ENCODE measurements at regions not wholly inside any gene's neighbourhood (a gene's known extent, or its start where the extent isn't known, plus 50 kb on each side); places are given as distances from the start of the nearest gene placed in this dataset.

GRCh38 chr6:140824595-140824994 is 1308.1 kb upstream of the GJE1 start:
- in situ Hi-C loops (cut with MboI; ENCODE audit: low sequenced_read_pairs, unreplicated experiment) = no loop called here
- no peak for TF ChIP-seq CTCF (IDR thresholded peaks at IDR 0.05; ENCODE audit: borderline replicate concordance, control extremely low read depth, extremely low read depth, insufficient read depth, missing control alignments)
- DNase-seq (ENCODE audit: low spot score) = no peak

GRCh38 chr6:140821196-140821595 is 1311.5 kb upstream of the GJE1 start:
- no peak for DNase-seq (ENCODE audit: low spot score)
- in situ Hi-C loops (cut with MboI; ENCODE audit: low sequenced_read_pairs, unreplicated experiment) = no loop called here
- no peak for TF ChIP-seq CTCF (IDR thresholded peaks at IDR 0.05; ENCODE audit: borderline replicate concordance, control extremely low read depth, extremely low read depth, insufficient read depth, missing control alignments)

DNA sequence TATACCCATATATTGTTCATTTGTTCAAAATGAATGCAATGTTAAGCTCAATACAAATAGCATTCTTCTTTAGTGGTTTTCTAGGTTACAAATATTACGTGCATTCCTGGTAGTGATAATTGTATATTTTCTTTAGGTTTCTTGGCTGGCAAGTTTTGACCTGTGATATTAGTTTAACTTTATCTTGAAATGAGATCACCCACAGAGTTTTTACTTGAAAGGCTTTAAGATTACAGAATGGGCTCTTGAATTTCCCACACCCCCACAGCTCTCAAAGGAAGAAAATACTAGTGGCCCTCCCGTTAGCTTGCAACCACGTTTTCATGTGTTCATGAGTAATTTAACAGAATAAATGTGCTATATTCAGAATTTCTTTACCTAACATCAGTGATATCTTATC is 1315.5 kb upstream of the GJE1 start:
- DNase-seq (ENCODE audit: low spot score) = no peak
- no peak for TF ChIP-seq CTCF (IDR thresholded peaks at IDR 0.05; ENCODE audit: borderline replicate concordance, control extremely low read depth, extremely low read depth, insufficient read depth, missing control alignments)
- in situ Hi-C loops (cut with MboI; ENCODE audit: low sequenced_read_pairs, unreplicated experiment) = no loop called here

GRCh38 chr6:140816681-140817080 is 1316.0 kb upstream of the GJE1 start:
- in situ Hi-C loops (cut with MboI; ENCODE audit: low sequenced_read_pairs, unreplicated experiment) = no loop called here
- TF ChIP-seq CTCF (IDR thresholded peaks at IDR 0.05; ENCODE audit: borderline replicate concordance, control extremely low read depth, extremely low read depth, insufficient read depth, missing control alignments) = no peak
- DNase-seq (ENCODE audit: low spot score) = no peak

- TF ChIP-seq CTCF (IDR thresholded peaks at IDR 0.05; ENCODE audit: borderline replicate concordance, control extremely low read depth, extremely low read depth, insufficient read depth, missing control alignments) = no peak
- in situ Hi-C loops (cut with MboI; ENCODE audit: low sequenced_read_pairs, unreplicated experiment) = no loop called here
- no peak for DNase-seq (ENCODE audit: low spot score)
Measured at GRCh38 chr6:140812636-140813035, 1320.1 kb upstream of the GJE1 start.

GRCh38 chr6:140811642-140812041 is 1321.1 kb upstream of the GJE1 start:
- no peak for TF ChIP-seq CTCF (IDR thresholded peaks at IDR 0.05; ENCODE audit: borderline replicate concordance, control extremely low read depth, extremely low read depth, insufficient read depth, missing control alignments)
- DNase-seq (ENCODE audit: low spot score) = peak; percentile 29
- in situ Hi-C loops (cut with MboI; ENCODE audit: low sequenced_read_pairs, unreplicated experiment) = no loop called here

DNA sequence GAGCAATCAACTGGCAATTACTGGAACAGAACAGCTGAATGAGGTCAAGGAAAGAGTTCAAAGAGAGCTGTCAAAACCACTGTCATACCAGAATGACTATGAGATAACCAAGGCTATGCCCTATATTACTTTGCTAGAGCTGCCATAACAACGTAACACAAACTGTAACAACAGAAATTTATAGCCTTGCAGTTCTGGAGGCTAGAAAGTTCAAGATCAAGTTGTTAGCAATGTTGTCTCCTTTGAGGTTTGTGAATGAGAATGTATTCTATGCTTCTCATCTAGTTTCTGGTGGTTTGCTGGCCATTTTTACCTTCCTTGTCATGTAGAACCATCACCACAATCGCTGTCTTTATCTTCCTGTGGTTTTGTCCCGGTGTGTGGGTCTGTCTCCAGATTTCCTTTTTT is 1323.0 kb upstream of the GJE1 start:
- in situ Hi-C loops (cut with MboI; ENCODE audit: low sequenced_read_pairs, unreplicated experiment) = no loop called here
- no peak for TF ChIP-seq CTCF (IDR thresholded peaks at IDR 0.05; ENCODE audit: borderline replicate concordance, control extremely low read depth, extremely low read depth, insufficient read depth, missing control alignments)
- DNase-seq (ENCODE audit: low spot score) = peak; percentile 45
